ENCODE measurements at regions not wholly inside any gene's neighbourhood (a gene's known extent, or its start where the extent isn't known, plus 50 kb on each side); places are given as distances from the start of the nearest gene placed in this dataset.

DNA sequence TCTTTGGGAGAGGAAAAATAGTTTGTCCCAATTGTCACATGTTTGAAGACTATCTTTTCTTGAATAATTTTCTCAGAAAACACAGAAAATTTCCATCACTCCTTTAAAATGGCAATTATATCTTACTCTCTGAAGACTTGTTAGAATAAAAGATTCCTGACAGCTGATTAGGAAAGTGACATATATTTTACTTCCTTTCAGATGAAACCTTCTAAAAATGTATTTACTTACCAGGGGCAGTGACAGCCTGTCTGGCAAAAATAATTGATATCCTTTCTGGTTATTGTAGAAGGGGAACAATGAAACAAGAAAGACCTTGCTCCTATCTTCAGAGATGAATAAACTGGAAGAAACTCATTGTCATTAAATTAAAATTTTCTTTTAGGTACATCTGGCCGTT, 483.3 kb upstream of the GOLIM4 start:
- Histone ChIP-seq H3K9me3 (ENCODE audit: control insufficient read depth, low read depth, low read length) (no peaks in the 10 kb centered on the region), H3K9ac (ENCODE audit: low read length) (no peak overlapping the region), H3K27me3 (ENCODE audit: control insufficient read depth, insufficient read depth, low read length) (no peaks in the 10 kb centered on the region), H3K27ac (ENCODE audit: low read length) (no peak overlapping the region), H3K4me1 (ENCODE audit: control insufficient read depth, low read depth, low read length) (peaks cover 24% of the 10 kb centered on the region), H3K4me3 (ENCODE audit: low read length) (no peak overlapping the region), H3K36me3 (ENCODE audit: control insufficient read depth, low read depth, low read length) (no peaks in the 10 kb centered on the region)

GRCh38 chr3:168575750-168576149, 480.0 kb upstream of the GOLIM4 start:
- Histone ChIP-seq H3K4me3 (ENCODE audit: low read length) (no peak overlapping the region), H3K4me1 (ENCODE audit: control insufficient read depth, low read depth, low read length) (no peaks in the 10 kb centered on the region), H3K9me3 (ENCODE audit: control insufficient read depth, low read depth, low read length) (no peaks in the 10 kb centered on the region), H3K27ac (ENCODE audit: low read length) (no peak overlapping the region), H3K36me3 (ENCODE audit: control insufficient read depth, low read depth, low read length) (no peaks in the 10 kb centered on the region), H3K27me3 (ENCODE audit: control insufficient read depth, insufficient read depth, low read length) (no peaks in the 10 kb centered on the region), H3K9ac (ENCODE audit: low read length) (no peak overlapping the region)

- Histone ChIP-seq H3K27ac (ENCODE audit: low read length) (no peak overlapping the region), H3K27me3 (ENCODE audit: control insufficient read depth, insufficient read depth, low read length) (no peaks in the 10 kb centered on the region), H3K4me3 (ENCODE audit: low read length) (no peak overlapping the region), H3K4me1 (ENCODE audit: control insufficient read depth, low read depth, low read length) (no peaks in the 10 kb centered on the region), H3K9ac (ENCODE audit: low read length) (no peak overlapping the region), H3K9me3 (ENCODE audit: control insufficient read depth, low read depth, low read length) (no peaks in the 10 kb centered on the region), H3K36me3 (ENCODE audit: control insufficient read depth, low read depth, low read length) (no peaks in the 10 kb centered on the region)
These were observed 478.9 kb upstream of the GOLIM4 start for GRCh38 chr3:168574455-168575158.

GRCh38 chr3:168570404-168571155, 474.9 kb upstream of the GOLIM4 start:
- Histone ChIP-seq H3K9me3 (ENCODE audit: control insufficient read depth, low read depth, low read length) (no peaks in the 10 kb centered on the region), H3K9ac (ENCODE audit: low read length) (no peak overlapping the region), H3K27ac (ENCODE audit: low read length) (no peak overlapping the region), H3K36me3 (ENCODE audit: control insufficient read depth, low read depth, low read length) (no peaks in the 10 kb centered on the region), H3K27me3 (ENCODE audit: control insufficient read depth, insufficient read depth, low read length) (no peaks in the 10 kb centered on the region), H3K4me1 (ENCODE audit: control insufficient read depth, low read depth, low read length) (no peaks in the 10 kb centered on the region), H3K4me3 (ENCODE audit: low read length) (no peak overlapping the region)

- no peaks in the 10 kb centered on the region for H3K27me3 ChIP-seq (ENCODE audit: control insufficient read depth, insufficient read depth, low read length)
- no peak overlapping the region for H3K9ac ChIP-seq (ENCODE audit: low read length)
- H3K4me1 ChIP-seq (ENCODE audit: control insufficient read depth, low read depth, low read length), result no peaks in the 10 kb centered on the region
- no peak overlapping the region for H3K4me3 ChIP-seq (ENCODE audit: low read length)
- H3K36me3 ChIP-seq (ENCODE audit: control insufficient read depth, low read depth, low read length), result no peaks in the 10 kb centered on the region
- H3K27ac ChIP-seq (ENCODE audit: low read length), result no peak overlapping the region
- no peaks in the 10 kb centered on the region for H3K9me3 ChIP-seq (ENCODE audit: control insufficient read depth, low read depth, low read length)
These were observed 463.1 kb upstream of the GOLIM4 start for GRCh38 chr3:168558728-168559411.

DNA sequence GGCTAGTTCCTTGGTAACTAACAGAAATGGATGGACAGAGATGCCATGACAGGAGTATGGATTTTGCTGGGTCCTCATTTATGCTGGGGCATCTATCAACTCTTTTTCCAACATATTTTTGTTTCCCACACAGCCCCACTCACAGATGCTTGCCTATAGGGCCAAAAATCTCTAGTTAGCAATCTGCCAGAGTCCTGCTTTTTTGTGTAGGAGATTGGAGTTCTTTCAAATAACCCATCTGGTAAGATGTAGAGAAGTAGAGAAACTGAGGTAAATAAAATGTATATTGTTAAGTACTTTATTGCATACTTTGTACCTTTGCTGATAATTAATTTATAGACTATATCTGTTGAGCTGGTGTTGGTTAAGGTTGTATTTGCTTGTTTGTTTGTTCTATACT, 456.5 kb upstream of the GOLIM4 start:
- H3K4me3 ChIP-seq (ENCODE audit: low read length), result no peak overlapping the region
- no peak overlapping the region for H3K9ac ChIP-seq (ENCODE audit: low read length)
- H3K36me3 ChIP-seq (ENCODE audit: control insufficient read depth, low read depth, low read length), result no peaks in the 10 kb centered on the region
- H3K9me3 ChIP-seq (ENCODE audit: control insufficient read depth, low read depth, low read length), result no peaks in the 10 kb centered on the region
- no peak overlapping the region for H3K27ac ChIP-seq (ENCODE audit: low read length)
- peaks cover 6% of the 10 kb centered on the region for H3K4me1 ChIP-seq (ENCODE audit: control insufficient read depth, low read depth, low read length)
- H3K27me3 ChIP-seq (ENCODE audit: control insufficient read depth, insufficient read depth, low read length), result no peaks in the 10 kb centered on the region

DNA sequence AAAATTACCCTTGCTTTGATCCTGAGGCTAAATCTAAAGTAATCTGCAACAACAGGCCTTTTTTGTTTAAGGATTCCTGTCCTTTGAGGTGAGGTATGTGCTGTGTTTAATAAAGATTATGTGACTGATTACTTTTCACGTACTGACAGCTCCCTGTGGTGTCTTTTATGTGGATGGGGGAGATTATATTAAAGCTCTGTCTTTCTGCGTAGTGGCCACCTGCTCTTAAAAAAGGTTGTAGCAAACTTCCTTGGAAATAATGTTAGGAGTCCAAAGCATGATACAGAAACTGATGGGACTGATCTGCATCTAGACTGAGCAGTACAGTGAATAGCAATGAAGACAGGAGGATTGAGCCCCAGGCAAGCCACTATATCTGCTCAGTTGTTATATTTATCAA, 453.0 kb upstream of the GOLIM4 start:
- Histone ChIP-seq H3K27ac (ENCODE audit: low read length) (no peak overlapping the region), H3K4me3 (ENCODE audit: low read length) (no peak overlapping the region), H3K4me1 (ENCODE audit: control insufficient read depth, low read depth, low read length) (peaks cover 28% of the 10 kb centered on the region), H3K9me3 (ENCODE audit: control insufficient read depth, low read depth, low read length) (no peaks in the 10 kb centered on the region), H3K27me3 (ENCODE audit: control insufficient read depth, insufficient read depth, low read length) (no peaks in the 10 kb centered on the region), H3K36me3 (ENCODE audit: control insufficient read depth, low read depth, low read length) (no peaks in the 10 kb centered on the region), H3K9ac (ENCODE audit: low read length) (no peak overlapping the region)

DNA sequence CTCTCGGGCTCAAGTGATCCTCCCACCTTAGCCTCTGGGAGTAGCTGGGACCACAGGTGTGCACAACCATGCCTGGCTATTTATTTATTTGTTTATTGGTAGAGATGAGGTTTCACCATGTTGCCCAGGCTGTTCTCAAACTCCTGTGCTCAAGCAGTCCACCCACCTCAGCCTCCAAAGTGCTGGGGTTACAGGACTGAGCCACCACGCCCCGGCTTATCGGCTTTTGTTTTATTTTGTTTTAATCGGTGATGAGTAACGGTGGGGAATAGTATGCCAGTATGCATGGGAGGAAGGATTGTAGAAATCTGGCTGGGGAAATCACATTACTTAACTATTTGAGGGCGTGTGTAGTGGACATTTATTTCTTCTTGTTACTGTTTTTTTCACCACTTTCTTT, 451.0 kb upstream of the GOLIM4 start:
- no peak overlapping the region for H3K4me3 ChIP-seq (ENCODE audit: low read length)
- no peak overlapping the region for H3K9ac ChIP-seq (ENCODE audit: low read length)
- no peaks in the 10 kb centered on the region for H3K36me3 ChIP-seq (ENCODE audit: control insufficient read depth, low read depth, low read length)
- H3K27me3 ChIP-seq (ENCODE audit: control insufficient read depth, insufficient read depth, low read length), result no peaks in the 10 kb centered on the region
- H3K9me3 ChIP-seq (ENCODE audit: control insufficient read depth, low read depth, low read length), result no peaks in the 10 kb centered on the region
- peaks cover 35% of the 10 kb centered on the region for H3K4me1 ChIP-seq (ENCODE audit: control insufficient read depth, low read depth, low read length)
- no peak overlapping the region for H3K27ac ChIP-seq (ENCODE audit: low read length)

DNA sequence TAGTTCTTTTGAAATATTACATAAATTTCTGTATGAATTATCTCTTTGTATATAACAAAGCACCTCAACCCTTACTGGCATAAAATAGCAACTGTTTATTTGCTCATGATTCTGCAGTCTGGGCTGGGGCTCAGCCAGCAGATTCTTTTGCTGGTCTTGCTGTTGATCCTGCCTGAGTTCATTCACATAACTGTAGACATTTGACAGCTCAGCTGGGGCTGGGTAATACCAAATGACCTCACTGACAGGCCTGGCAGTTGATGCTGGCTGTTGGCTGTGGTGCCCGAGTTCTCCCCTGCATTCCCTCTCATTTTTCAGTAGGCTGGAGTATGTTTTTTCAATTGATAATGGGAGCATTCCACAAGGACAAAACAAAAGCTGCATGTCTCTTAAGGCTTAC, 449.9 kb upstream of the GOLIM4 start:
- no peak overlapping the region for H3K9ac ChIP-seq (ENCODE audit: low read length)
- peaks cover 35% of the 10 kb centered on the region for H3K4me1 ChIP-seq (ENCODE audit: control insufficient read depth, low read depth, low read length)
- H3K27me3 ChIP-seq (ENCODE audit: control insufficient read depth, insufficient read depth, low read length), result no peaks in the 10 kb centered on the region
- H3K4me3 ChIP-seq (ENCODE audit: low read length), result no peak overlapping the region
- H3K27ac ChIP-seq (ENCODE audit: low read length), result no peak overlapping the region
- H3K36me3 ChIP-seq (ENCODE audit: control insufficient read depth, low read depth, low read length), result no peaks in the 10 kb centered on the region
- H3K9me3 ChIP-seq (ENCODE audit: control insufficient read depth, low read depth, low read length), result no peaks in the 10 kb centered on the region

- no peaks in the 10 kb centered on the region for H3K36me3 ChIP-seq (ENCODE audit: control insufficient read depth, low read depth, low read length)
- H3K27me3 ChIP-seq (ENCODE audit: control insufficient read depth, insufficient read depth, low read length), result no peaks in the 10 kb centered on the region
- no peaks in the 10 kb centered on the region for H3K9me3 ChIP-seq (ENCODE audit: control insufficient read depth, low read depth, low read length)
- no peak overlapping the region for H3K9ac ChIP-seq (ENCODE audit: low read length)
- H3K4me3 ChIP-seq (ENCODE audit: low read length), result no peak overlapping the region
- peaks cover 35% of the 10 kb centered on the region for H3K4me1 ChIP-seq (ENCODE audit: control insufficient read depth, low read depth, low read length)
- no peak overlapping the region for H3K27ac ChIP-seq (ENCODE audit: low read length)
These were observed 448.6 kb upstream of the GOLIM4 start for GRCh38 chr3:168544097-168544957.

GRCh38 chr3:168540726-168541125, 445.0 kb upstream of the GOLIM4 start:
- H3K4me3 ChIP-seq (ENCODE audit: low read length), result no peak overlapping the region

More at GRCh38 chr3:168540726-168541125, 445.0 kb upstream of the GOLIM4 start:
- no peak overlapping the region for H3K9ac ChIP-seq (ENCODE audit: low read length)
- no peaks in the 10 kb centered on the region for H3K9me3 ChIP-seq (ENCODE audit: control insufficient read depth, low read depth, low read length)
- no peak overlapping the region for H3K27ac ChIP-seq (ENCODE audit: low read length)
- H3K27me3 ChIP-seq (ENCODE audit: control insufficient read depth, insufficient read depth, low read length), result no peaks in the 10 kb centered on the region
- H3K4me1 ChIP-seq (ENCODE audit: control insufficient read depth, low read depth, low read length), result peaks cover 26% of the 10 kb centered on the region
- H3K36me3 ChIP-seq (ENCODE audit: control insufficient read depth, low read depth, low read length), result no peaks in the 10 kb centered on the region

Data from iPS-18a (cell line).